ENCODE measurements at regions not wholly inside any gene's neighbourhood (a gene's known extent, or its start where the extent isn't known, plus 50 kb on each side); places are given as distances from the start of the nearest gene placed in this dataset.
"Not testable (repeated sequence)": the region's sequence is repeated elsewhere in the genome, so short reads cannot be mapped to it uniquely, and the experiment has no call there.

- H3K4me3 ChIP-seq: no peak overlapping the region
- no peaks in the 10 kb centered on the region for H3K4me1 ChIP-seq (ENCODE audit: control insufficient read depth in 5 of 5, insufficient read depth in 5 of 5, low read length in 5 of 5)
- H3K9me3 ChIP-seq (ENCODE audit: control insufficient read depth in 4 of 4, insufficient read depth in 3 of 4, low read length in 3 of 4): no peaks in the 10 kb centered on the region
- no peak for TF ChIP-seq CTCF (IDR thresholded peaks at IDR 0.05; ENCODE audit: control extremely low read depth, extremely low read depth)
- no peaks in the 10 kb centered on the region for H3K36me3 ChIP-seq (ENCODE audit: control insufficient read depth in 4 of 4, insufficient read depth in 4 of 4, low read length in 4 of 4)
- H3K27ac ChIP-seq (ENCODE audit: low read depth in 1 of 2, low read length in 1 of 2): no peak overlapping the region
- no peaks in the 10 kb centered on the region for H3K27me3 ChIP-seq (ENCODE audit: control insufficient read depth in 3 of 3, insufficient read depth in 3 of 3, low read length in 2 of 3)
- DNase-seq (no peak), ATAC-seq (ENCODE audit: insufficient read depth, low FRiP score) (no peak)
- H3K9ac ChIP-seq (ENCODE audit: insufficient read depth in 1 of 2, low read length in 2 of 2): no peak overlapping the region
Observed at GRCh38 chr2:210997373-210997772, 441.0 kb downstream of the CPS1 start.

GRCh38 chr2:210998334-210998733 lies 441.9 kb downstream of the CPS1 start:
- DNase-seq (no peak), ATAC-seq (ENCODE audit: insufficient read depth, low FRiP score) (no peak)
- TF ChIP-seq CTCF (IDR thresholded peaks at IDR 0.05; ENCODE audit: control extremely low read depth, extremely low read depth): no peak
- H3K36me3 ChIP-seq (ENCODE audit: control insufficient read depth in 4 of 4, insufficient read depth in 4 of 4, low read length in 4 of 4): no peaks in the 10 kb centered on the region
- no peaks in the 10 kb centered on the region for H3K9me3 ChIP-seq (ENCODE audit: control insufficient read depth in 4 of 4, insufficient read depth in 3 of 4, low read length in 3 of 4)
- H3K9ac ChIP-seq (ENCODE audit: insufficient read depth in 1 of 2, low read length in 2 of 2): no peak overlapping the region
- H3K27ac ChIP-seq (ENCODE audit: low read depth in 1 of 2, low read length in 1 of 2): no peak overlapping the region
- H3K4me3 ChIP-seq: no peak overlapping the region
- H3K27me3 ChIP-seq (ENCODE audit: control insufficient read depth in 3 of 3, insufficient read depth in 3 of 3, low read length in 2 of 3): no peaks in the 10 kb centered on the region
- no peaks in the 10 kb centered on the region for H3K4me1 ChIP-seq (ENCODE audit: control insufficient read depth in 5 of 5, insufficient read depth in 5 of 5, low read length in 5 of 5)
- 94 to 96% methylated on average over 2 of the region's 2 CpGs for WGBS, 2 donors

- TF ChIP-seq CTCF (IDR thresholded peaks at IDR 0.05; ENCODE audit: control extremely low read depth, extremely low read depth): no peak
Observed at GRCh38 chr2:211014376-211014775, 458.0 kb downstream of the CPS1 start.

GRCh38 chr2:211014906-211015305 lies 458.5 kb downstream of the CPS1 start:
- TF ChIP-seq CTCF (IDR thresholded peaks at IDR 0.05; ENCODE audit: control extremely low read depth, extremely low read depth): no peak
- H3K4me3 ChIP-seq: no peak overlapping the region
- ATAC-seq (ENCODE audit: insufficient read depth, low FRiP score) (no peak), DNase-seq (no peak)
- no peak overlapping the region for H3K9ac ChIP-seq (ENCODE audit: insufficient read depth in 1 of 2, low read length in 2 of 2)
- 77 to 78% methylated on average over 2 of the region's 2 CpGs for WGBS, 2 donors
- no peaks in the 10 kb centered on the region for H3K36me3 ChIP-seq (ENCODE audit: control insufficient read depth in 4 of 4, insufficient read depth in 4 of 4, low read length in 4 of 4)
- H3K27ac ChIP-seq (ENCODE audit: low read depth in 1 of 2, low read length in 1 of 2): no peak overlapping the region
- H3K27me3 ChIP-seq (ENCODE audit: control insufficient read depth in 3 of 3, insufficient read depth in 3 of 3, low read length in 2 of 3): no peaks in the 10 kb centered on the region
- H3K9me3 ChIP-seq (ENCODE audit: control insufficient read depth in 4 of 4, insufficient read depth in 3 of 4, low read length in 3 of 4): no peaks in the 10 kb centered on the region
- no peaks in the 10 kb centered on the region for H3K4me1 ChIP-seq (ENCODE audit: control insufficient read depth in 5 of 5, insufficient read depth in 5 of 5, low read length in 5 of 5)

More at GRCh38 chr2:211014376-211014775, 458.0 kb downstream of the CPS1 start:
- WGBS, 2 donors: 13 to 18% methylated on average over 4 of the region's 4 CpGs
- Histone ChIP-seq H3K9ac (ENCODE audit: insufficient read depth in 1 of 2, low read length in 2 of 2) (no peak overlapping the region), H3K27me3 (ENCODE audit: control insufficient read depth in 3 of 3, insufficient read depth in 3 of 3, low read length in 2 of 3) (no peaks in the 10 kb centered on the region), H3K36me3 (ENCODE audit: control insufficient read depth in 4 of 4, insufficient read depth in 4 of 4, low read length in 4 of 4) (no peaks in the 10 kb centered on the region), H3K27ac (ENCODE audit: low read depth in 1 of 2, low read length in 1 of 2) (no peak overlapping the region), H3K9me3 (ENCODE audit: control insufficient read depth in 4 of 4, insufficient read depth in 3 of 4, low read length in 3 of 4) (no peaks in the 10 kb centered on the region), H3K4me3 (no peak overlapping the region), H3K4me1 (ENCODE audit: control insufficient read depth in 5 of 5, insufficient read depth in 5 of 5, low read length in 5 of 5) (no peaks in the 10 kb centered on the region)
- ATAC-seq (ENCODE audit: insufficient read depth, low FRiP score) (no peak), DNase-seq (peak in 2 of 3 donors; percentile 0 to 2)

GRCh38 chr2:211025089-211025488 lies 468.7 kb downstream of the CPS1 start:
- not testable (repeated sequence) for H3K9ac ChIP-seq (ENCODE audit: insufficient read depth in 1 of 2, low read length in 2 of 2); ATAC-seq (ENCODE audit: insufficient read depth, low FRiP score); H3K4me1 ChIP-seq (ENCODE audit: control insufficient read depth in 5 of 5, insufficient read depth in 5 of 5, low read length in 5 of 5); H3K27me3 ChIP-seq (ENCODE audit: control insufficient read depth in 3 of 3, insufficient read depth in 3 of 3, low read length in 2 of 3); H3K27ac ChIP-seq (ENCODE audit: low read depth in 1 of 2, low read length in 1 of 2); H3K4me3 ChIP-seq; H3K36me3 ChIP-seq (ENCODE audit: control insufficient read depth in 4 of 4, insufficient read depth in 4 of 4, low read length in 4 of 4); DNase-seq
- WGBS, 2 donors: 91 to 93% methylated on average over 10 of the region's 10 CpGs
- peaks cover 0 to 12% (median 4%) of the 10 kb centered on the region in 4 donors for H3K9me3 ChIP-seq (ENCODE audit: control insufficient read depth in 4 of 4, insufficient read depth in 3 of 4, low read length in 3 of 4)
